ENCODE measurements at regions not wholly inside any gene's neighbourhood (a gene's known extent, or its start where the extent isn't known, plus 50 kb on each side); places are given as distances from the start of the nearest gene placed in this dataset.

DNA sequence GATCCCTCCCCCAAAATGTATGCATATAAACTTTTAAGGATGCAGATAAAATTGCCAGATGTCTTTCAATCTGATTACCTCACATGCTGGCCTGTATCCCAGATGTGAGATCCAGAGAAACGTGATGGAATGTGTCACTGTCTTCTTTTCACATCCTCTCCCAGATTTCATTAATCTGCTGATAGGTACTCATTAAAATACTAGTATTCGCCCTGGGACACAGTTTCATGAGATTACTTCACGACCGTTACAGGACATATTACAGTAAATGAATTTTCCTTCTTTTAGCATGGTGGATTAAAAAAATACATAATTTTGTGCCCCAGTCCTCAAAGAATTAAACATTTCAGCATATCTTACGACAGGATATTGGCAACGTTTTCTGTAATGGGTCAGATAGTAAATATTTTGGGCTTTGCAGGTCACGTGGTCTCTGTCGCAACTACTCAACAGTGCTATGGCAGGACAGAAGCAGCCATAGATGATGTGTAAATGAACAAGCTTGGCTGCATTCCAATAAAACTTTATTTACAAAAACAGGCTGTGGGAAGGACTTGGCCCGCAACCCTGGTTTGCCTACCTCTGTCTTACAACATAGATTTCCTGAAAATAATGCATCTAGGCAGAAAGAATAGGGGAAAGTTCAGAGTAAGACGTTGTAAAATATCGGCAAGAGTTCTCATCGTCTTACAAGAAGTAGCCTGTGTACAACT is 156.0 kb upstream of the DIO3 start:
- Histone ChIP-seq H3K4me2 (no peak overlapping the region), H4K20me1 (ENCODE audit: insufficient read depth) (no peaks in the 10 kb centered on the region), H3F3A (replicated peaks; ENCODE audit: insufficient read depth) (no peaks in the 10 kb centered on the region), H3K4me1 (ENCODE audit: control insufficient read depth in 1 of 2, insufficient read depth in 2 of 2, low read depth in 1 of 2, low read length in 1 of 2) (peaks cover 0 to 34% of the 10 kb centered on the region in 2 experiments; a peak in 2 of 4 replicates), H3K36me3 (replicated peaks in 1 of 2; ENCODE audit: control insufficient read depth in 1 of 2, insufficient read depth in 2 of 2, low read length in 1 of 2) (no peaks in the 10 kb centered on the region), H3K79me2 (ENCODE audit: insufficient read depth) (no peaks in the 10 kb centered on the region), H3K9ac (no peak overlapping the region), H2AFZ (ENCODE audit: low read depth) (no peak overlapping the region), H3K4me3 (ENCODE audit: low read depth in 2 of 2, low read length in 1 of 2) (no peak overlapping the region), H3K9me2 (no peaks in the 10 kb centered on the region), H3K27me3 (ENCODE audit: insufficient read depth) (no peaks in the 10 kb centered on the region), H3K27ac (ENCODE audit: low read depth in 2 of 2, low read length in 1 of 2) (no peak overlapping the region), H3K9me3 (no peaks in the 10 kb centered on the region)
- ChIA-PET POLR2A (interaction anchor here (1.1 kb wide), 1 partner anchor 9 kb away, joined by 3 read pairs; no protein-coding TSS in a partner anchor), CTCF (interaction anchor here (1.0 kb wide), 1 partner anchor 170 kb away, joined by 5 read pairs; no protein-coding TSS in a partner anchor)
- DNase-seq, result peak; percentile 77
- 35% methylated on average over 12 of the region's 12 CpGs for WGBS (ENCODE audit: low lambda C conversion rate)
- TF ChIP-seq EP300 (IDR thresholded peaks at IDR 0.05; ENCODE audit: borderline replicate concordance in 1 of 2, low read depth in 1 of 2, low read length in 1 of 2), result peak in 1 of 2 experiments; percentile 85; a peak in 2 of 4 replicates
- no peak for TF ChIP-seq SMC3 (IDR thresholded peaks at IDR 0.05; ENCODE audit: low read depth, low read length)
- TF ChIP-seq, protein P1, sequence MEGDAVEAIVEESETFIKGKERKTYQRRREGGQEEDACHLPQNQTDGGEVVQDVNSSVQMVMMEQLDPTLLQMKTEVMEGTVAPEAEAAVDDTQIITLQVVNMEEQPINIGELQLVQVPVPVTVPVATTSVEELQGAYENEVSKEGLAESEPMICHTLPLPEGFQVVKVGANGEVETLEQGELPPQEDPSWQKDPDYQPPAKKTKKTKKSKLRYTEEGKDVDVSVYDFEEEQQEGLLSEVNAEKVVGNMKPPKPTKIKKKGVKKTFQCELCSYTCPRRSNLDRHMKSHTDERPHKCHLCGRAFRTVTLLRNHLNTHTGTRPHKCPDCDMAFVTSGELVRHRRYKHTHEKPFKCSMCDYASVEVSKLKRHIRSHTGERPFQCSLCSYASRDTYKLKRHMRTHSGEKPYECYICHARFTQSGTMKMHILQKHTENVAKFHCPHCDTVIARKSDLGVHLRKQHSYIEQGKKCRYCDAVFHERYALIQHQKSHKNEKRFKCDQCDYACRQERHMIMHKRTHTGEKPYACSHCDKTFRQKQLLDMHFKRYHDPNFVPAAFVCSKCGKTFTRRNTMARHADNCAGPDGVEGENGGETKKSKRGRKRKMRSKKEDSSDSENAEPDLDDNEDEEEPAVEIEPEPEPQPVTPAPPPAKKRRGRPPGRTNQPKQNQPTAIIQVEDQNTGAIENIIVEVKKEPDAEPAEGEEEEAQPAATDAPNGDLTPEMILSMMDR (IDR thresholded peaks at IDR 0.05), result no peak
- TF ChIP-seq ELF1 (IDR thresholded peaks at IDR 0.05), result no peak
- TF ChIP-seq MXI1 (IDR thresholded peaks at IDR 0.05; ENCODE audit: low read depth, low read length), result no peak
- TF ChIP-seq, protein P2, sequence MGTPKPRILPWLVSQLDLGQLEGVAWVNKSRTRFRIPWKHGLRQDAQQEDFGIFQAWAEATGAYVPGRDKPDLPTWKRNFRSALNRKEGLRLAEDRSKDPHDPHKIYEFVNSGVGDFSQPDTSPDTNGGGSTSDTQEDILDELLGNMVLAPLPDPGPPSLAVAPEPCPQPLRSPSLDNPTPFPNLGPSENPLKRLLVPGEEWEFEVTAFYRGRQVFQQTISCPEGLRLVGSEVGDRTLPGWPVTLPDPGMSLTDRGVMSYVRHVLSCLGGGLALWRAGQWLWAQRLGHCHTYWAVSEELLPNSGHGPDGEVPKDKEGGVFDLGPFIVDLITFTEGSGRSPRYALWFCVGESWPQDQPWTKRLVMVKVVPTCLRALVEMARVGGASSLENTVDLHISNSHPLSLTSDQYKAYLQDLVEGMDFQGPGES (IDR thresholded peaks at IDR 0.05; ENCODE audit: low read depth, low read length), result no peak
- peak; percentile 100 for TF ChIP-seq RCOR1 (IDR thresholded peaks at IDR 0.05; ENCODE audit: low read length)
- no peak for TF ChIP-seq GABPA (IDR thresholded peaks at IDR 0.05; ENCODE audit: low read depth)
- TF ChIP-seq CHD2 (IDR thresholded peaks at IDR 0.05; ENCODE audit: low read length, partially characterized antibody), result peak; percentile 59
- TF ChIP-seq GATA2 (CRISPR knock-in tag; IDR thresholded peaks at IDR 0.05), result peak; percentile 72
- TF ChIP-seq NFIC (IDR thresholded peaks at IDR 0.05; ENCODE audit: borderline replicate concordance), result peak; percentile 17; the same call in 1 of the 2 replicates
- TF ChIP-seq TCF12 (IDR thresholded peaks at IDR 0.05), result peak; percentile 67
- peak; percentile 27; the same call in 1 of the 2 replicates for TF ChIP-seq TEAD4 (IDR thresholded peaks at IDR 0.05; ENCODE audit: borderline replicate concordance, insufficient read depth)
- no peak for TF ChIP-seq SIN3A (IDR thresholded peaks at IDR 0.05; ENCODE audit: borderline replicate concordance, low read depth, low read length)

DNA sequence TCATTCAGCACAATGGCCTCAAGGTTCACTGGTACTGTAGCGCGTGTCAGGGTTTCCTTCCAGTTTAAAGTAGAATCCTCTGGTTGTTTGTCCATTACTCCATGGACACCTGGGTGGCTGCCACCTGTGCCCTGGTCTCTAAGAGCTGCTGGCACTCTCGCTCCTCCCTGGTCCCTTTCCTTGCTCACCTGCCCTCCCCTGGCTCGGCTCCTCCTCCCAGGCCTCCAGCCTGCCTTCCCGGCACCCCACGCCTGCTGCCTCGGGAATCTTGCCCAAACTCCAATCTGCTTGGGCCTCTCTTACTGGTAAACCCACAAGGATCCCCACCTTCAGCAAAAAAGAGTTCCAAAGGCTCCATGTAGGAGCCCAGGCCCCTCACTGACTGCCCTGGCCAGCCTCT is 154.4 kb upstream of the DIO3 start:
- Histone ChIP-seq H3K9me2 (no peaks in the 10 kb centered on the region), H3K9me3 (no peaks in the 10 kb centered on the region), H3K4me1 (ENCODE audit: control insufficient read depth in 1 of 2, insufficient read depth in 2 of 2, low read depth in 1 of 2, low read length in 1 of 2) (peaks cover 0 to 31% of the 10 kb centered on the region in 2 experiments; a peak in 2 of 4 replicates), H3K4me3 (ENCODE audit: low read depth in 2 of 2, low read length in 1 of 2) (no peak overlapping the region), H3K9ac (no peak overlapping the region), H4K20me1 (ENCODE audit: insufficient read depth) (no peaks in the 10 kb centered on the region), H3K4me2 (no peak overlapping the region), H3K36me3 (replicated peaks in 1 of 2; ENCODE audit: control insufficient read depth in 1 of 2, insufficient read depth in 2 of 2, low read length in 1 of 2) (no peaks in the 10 kb centered on the region), H3K79me2 (ENCODE audit: insufficient read depth) (no peaks in the 10 kb centered on the region), H3K27me3 (ENCODE audit: insufficient read depth) (no peaks in the 10 kb centered on the region), H3K27ac (ENCODE audit: low read depth in 2 of 2, low read length in 1 of 2) (no peak overlapping the region), H3F3A (replicated peaks; ENCODE audit: insufficient read depth) (no peaks in the 10 kb centered on the region), H2AFZ (ENCODE audit: low read depth) (no peak overlapping the region)
- CTCF ChIA-PET, result no interaction called here
- POLR2A ChIA-PET, result no interaction called here
- 64% methylated on average over 7 of the region's 7 CpGs for WGBS (ENCODE audit: low lambda C conversion rate)
- DNase-seq, result no peak
- TF ChIP-seq TAF1 (IDR thresholded peaks at IDR 0.05; ENCODE audit: borderline replicate concordance, low read depth, low read length) (no peak), MXI1 (IDR thresholded peaks at IDR 0.05; ENCODE audit: low read depth, low read length) (no peak), YY1 (IDR thresholded peaks at IDR 0.05; ENCODE audit: low read depth) (no peak), FOXM1 (IDR thresholded peaks at IDR 0.05; ENCODE audit: low read depth) (no peak)
- TF ChIP-seq, protein P3, sequence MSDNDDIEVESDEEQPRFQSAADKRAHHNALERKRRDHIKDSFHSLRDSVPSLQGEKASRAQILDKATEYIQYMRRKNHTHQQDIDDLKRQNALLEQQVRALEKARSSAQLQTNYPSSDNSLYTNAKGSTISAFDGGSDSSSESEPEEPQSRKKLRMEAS (IDR thresholded peaks at IDR 0.05; ENCODE audit: low read depth), result no peak

Data from SK-N-SH (cell line).